Adrenal gland (tissue), 9 donors: ENCODE measurements at regions not wholly inside any gene's neighbourhood (a gene's known extent, or its start where the extent isn't known, plus 50 kb on each side); places are given as distances from the start of the nearest gene placed in this dataset.

Source experiments
- DNase-seq, 7 donors: peaks; one replicate each; pipeline ENCODE4 v3.0.0-alpha.2; 2019 to 2020
- H3K27ac ChIP-seq, 5 donors: fragments of 200-600 bp; sonication (generic) in 4 of 5; 1 replicate in 3 of 5; 2 replicates in 2 of 5; pipeline versions ENCODE4 v1.5.1 to v1.8.0; 2016 to 2020; ENCODE audit warnings: mild to moderate bottlenecking in 1 of 5
- H3K27me3 ChIP-seq: fragments of 200-600 bp; 2 replicates; pipeline ENCODE4 v1.8.0; 2021
- H3K36me3 ChIP-seq, 2 donors: fragments of 200-600 bp; replicated peaks in 1 of 2; 1 replicate in 1 of 2; 2 replicates in 1 of 2; pipeline versions ENCODE4 v1.5.1 to v1.8.0; 2018 to 2022
- H3K4me1 ChIP-seq, 2 donors: fragments of 200-600 bp; replicated peaks in 1 of 2; 1 replicate in 1 of 2; 2 replicates in 1 of 2; pipeline versions ENCODE4 v1.5.1 to v1.8.0; 2018 to 2021
- H3K4me3 ChIP-seq, 4 donors: fragments of 200-600 bp; sonication (generic) in 3 of 4; one replicate each; pipeline ENCODE4 v1.5.1; 2016 to 2018
- H3K9me3 ChIP-seq, 3 donors: fragments of 200-600 bp; sonication (generic) in 1 of 3; replicated peaks in 1 of 3; 1 replicate in 2 of 3; 2 replicates in 1 of 3; pipeline versions ENCODE4 v1.5.1 to v1.8.0; 2016 to 2021
- CTCF ChIP-seq, 6 experiments: fragments of 450-650 bp in 4 of 6; fragments of 200-600 bp in 2 of 6; sonication (generic) in 1 of 6; IDR thresholded peaks; 1 replicate in 5 of 6; 2 replicates in 1 of 6; pipeline versions ENCODE4 v1.5.1 to v1.8.0; 2016 to 2021; ENCODE audit warnings: antibody characterized with exemption in 6 of 6, mild to moderate bottlenecking in 2 of 6, moderate library complexity in 1 of 6
- POLR2A ChIP-seq, 2 donors: fragments of 450-650 bp; IDR thresholded peaks; one replicate each; pipeline ENCODE4 v1.6.1; 2017; ENCODE audit warnings: antibody characterized with exemption in 2 of 2, mild to moderate bottlenecking in 2 of 2, moderate library complexity in 1 of 2
- WGBS, 4 donors: extraction: QIAGEN DNeasy Blood & Tissue Kit in 2 of 4; methylation state at CpG; one replicate each; pipeline versions ENCODE4 v1.1.5 to v1.1.7; 2013 to 2017; 5-methylcytosine and 5-hydroxymethylcytosine counted together
- intact Hi-C, 2 donors: fragments of 100-400 bp; cut with DNase I; formaldehyde crosslinking; loops; one replicate each; pipeline versions ENCODE4 v1.14.1 to v1.15.0; 2022 to 2023
- donor health status: healthy with polysubstance abuse.
- donor health status: Bipolar disorder and iron deficiency.
- donor health status: DM: yes; HTN: yes; CAD: no.
- donor health status: DM: no; HTN: no; CAD: no.
- donor health status: DM: no; HTN: no; CAD: no.

GRCh38 chr10:27440021-27440420 lies 64.1 kb upstream of the RAB18 start:
- intact Hi-C loops: loop anchor here in 1 of 2 donors (10.0 kb wide), 1 partner anchor 225 kb away; no protein-coding TSS in a partner anchor
- no peaks in the 10 kb centered on the region for H3K27me3 ChIP-seq
- H3K4me3 ChIP-seq: no peak overlapping the region
- no peaks in the 10 kb centered on the region for H3K9me3 ChIP-seq
- no peaks in the 10 kb centered on the region for H3K4me1 ChIP-seq
- no peak for DNase-seq
- no peaks in the 10 kb centered on the region for H3K36me3 ChIP-seq
- H3K27ac ChIP-seq: no peak overlapping the region
- no peak for TF ChIP-seq CTCF (IDR thresholded peaks at IDR 0.05)
- TF ChIP-seq POLR2A (IDR thresholded peaks at IDR 0.05): no peak

GRCh38 chr10:27439101-27439500 lies 65.0 kb upstream of the RAB18 start:
- no peaks in the 10 kb centered on the region for H3K27me3 ChIP-seq
- 83 to 95% (median 90%) methylated on average over 1 of the region's 1 CpG for WGBS, 4 donors
- no peaks in the 10 kb centered on the region for H3K4me1 ChIP-seq
- H3K4me3 ChIP-seq: no peak overlapping the region
- no peaks in the 10 kb centered on the region for H3K9me3 ChIP-seq
- DNase-seq: no peak
- H3K27ac ChIP-seq: no peak overlapping the region
- TF ChIP-seq CTCF (IDR thresholded peaks at IDR 0.05) (no peak), POLR2A (IDR thresholded peaks at IDR 0.05) (no peak)
- intact Hi-C loops: no loop called here
- no peaks in the 10 kb centered on the region for H3K36me3 ChIP-seq

GRCh38 chr10:27437775-27438174 lies 66.3 kb upstream of the RAB18 start:
- no peaks in the 10 kb centered on the region for H3K4me1 ChIP-seq
- no peak overlapping the region for H3K4me3 ChIP-seq
- DNase-seq: no peak
- no peaks in the 10 kb centered on the region for H3K36me3 ChIP-seq
- intact Hi-C loops: no loop called here
- H3K27me3 ChIP-seq: no peaks in the 10 kb centered on the region
- H3K27ac ChIP-seq: no peak overlapping the region
- TF ChIP-seq POLR2A (IDR thresholded peaks at IDR 0.05) (no peak), CTCF (IDR thresholded peaks at IDR 0.05) (no peak)
- no peaks in the 10 kb centered on the region for H3K9me3 ChIP-seq

DNA sequence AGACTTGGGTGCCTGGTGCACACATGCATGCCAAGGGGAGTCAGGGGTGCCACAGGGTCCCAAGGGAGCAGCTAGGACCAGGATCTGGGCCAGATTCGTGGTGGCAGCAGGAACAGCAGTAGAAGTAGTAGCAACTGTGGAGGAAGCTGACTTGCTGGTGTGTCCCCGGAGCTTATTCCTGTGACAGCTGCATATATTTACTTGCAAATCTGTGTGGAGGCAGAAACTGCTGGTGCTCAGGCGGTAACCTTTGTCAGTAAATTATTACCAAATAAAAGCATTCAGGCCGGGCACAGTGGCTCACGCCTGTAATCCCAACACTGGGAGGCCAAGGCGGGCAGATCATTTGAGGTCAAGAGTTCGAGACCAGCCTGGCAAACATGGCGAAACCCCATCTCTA lies 67.4 kb upstream of the RAB18 start:
- Histone ChIP-seq H3K27ac (no peak overlapping the region), H3K4me1 (no peaks in the 10 kb centered on the region), H3K27me3 (no peaks in the 10 kb centered on the region), H3K9me3 (no peaks in the 10 kb centered on the region), H3K4me3 (no peak overlapping the region), H3K36me3 (no peaks in the 10 kb centered on the region)
- intact Hi-C loops: no loop called here
- DNase-seq: no peak
- WGBS, 4 donors: 75 to 90% (median 81%) methylated on average over 8 of the region's 8 CpGs
- no peak for TF ChIP-seq POLR2A (IDR thresholded peaks at IDR 0.05)

DNA sequence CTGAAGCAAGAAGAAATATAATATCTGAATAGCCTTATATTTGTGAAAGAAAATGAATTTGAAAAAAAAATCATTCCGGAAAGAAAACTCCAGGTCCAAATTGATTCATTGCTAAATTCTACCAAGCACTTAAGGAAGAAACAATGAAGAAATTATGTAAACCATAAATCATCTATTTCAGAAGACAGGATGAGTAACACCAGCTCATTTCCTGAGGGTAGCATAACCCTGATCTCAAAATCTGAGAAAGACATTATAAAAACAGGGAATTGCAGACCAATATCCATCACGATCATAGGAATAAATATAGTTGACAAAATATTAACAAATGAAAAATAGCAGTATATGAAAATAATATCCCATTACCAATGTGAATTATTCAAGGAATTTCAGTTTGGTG lies 70.1 kb upstream of the RAB18 start:
- Histone ChIP-seq H3K4me1 (no peaks in the 10 kb centered on the region), H3K36me3 (no peaks in the 10 kb centered on the region), H3K27me3 (no peaks in the 10 kb centered on the region), H3K27ac (no peak overlapping the region), H3K9me3 (no peaks in the 10 kb centered on the region), H3K4me3 (no peak overlapping the region)
- 72 to 92% (median 86%) methylated on average over 2 of the region's 2 CpGs for WGBS, 4 donors
- TF ChIP-seq CTCF (IDR thresholded peaks at IDR 0.05) (no peak), POLR2A (IDR thresholded peaks at IDR 0.05) (no peak)
- intact Hi-C loops: no loop called here
- no peak for DNase-seq
